ENCODE measurements at regions not wholly inside any gene's neighbourhood (a gene's known extent, or its start where the extent isn't known, plus 50 kb on each side); places are given as distances from the start of the nearest gene placed in this dataset.

- no peaks in the 10 kb centered on the region for H3K27me3 ChIP-seq (ENCODE audit: control insufficient read depth in 2 of 2, insufficient read depth in 2 of 2, low read length in 2 of 2)
- no peaks in the 10 kb centered on the region for H3K9me1 ChIP-seq (replicated peaks; ENCODE audit: control insufficient read depth, extremely low read depth, insufficient read depth, low read length)
- H3K9ac ChIP-seq (replicated peaks; ENCODE audit: extremely low read depth, insufficient read depth, low read length) = no peak overlapping the region
- no peaks in the 10 kb centered on the region for H4K20me1 ChIP-seq (replicated peaks; ENCODE audit: control insufficient read depth, extremely low read depth, insufficient read depth, low read length)
- TF ChIP-seq FOS (IDR thresholded peaks at IDR 0.05; ENCODE audit: borderline replicate concordance, insufficient read depth, low read length) (no peak), MAX (IDR thresholded peaks at IDR 0.05; ENCODE audit: insufficient read depth, insufficient read length) (no peak), POLR2A (IDR thresholded peaks at IDR 0.05; ENCODE audit: low read depth, low read length) (no peak), JUN (IDR thresholded peaks at IDR 0.05; ENCODE audit: borderline replicate concordance, insufficient read depth, insufficient read length, low read depth) (no peak), GATA2 (IDR thresholded peaks at IDR 0.05; ENCODE audit: insufficient read depth, insufficient read length, low read depth, low read length) (no peak), MYC (IDR thresholded peaks at IDR 0.05; ENCODE audit: low read depth, low read length) (no peak), EZH2 (IDR thresholded peaks at IDR 0.05; ENCODE audit: borderline replicate concordance, low read depth, low read length, severe bottlenecking) (no peak), POLR2AphosphoS5 (IDR thresholded peaks at IDR 0.05; ENCODE audit: insufficient read depth, low read depth, low read length) (no peak), CTCF (IDR thresholded peaks at IDR 0.05; ENCODE audit: extremely low read depth in 1 of 2, insufficient read depth in 1 of 2, low read depth in 1 of 2, low read length in 2 of 2) (no peak)
- FAIRE-seq = no peak
- no TSS peak for BruUV-seq (replicated peaks)
- no peaks in the 10 kb centered on the region for H3K36me3 ChIP-seq (ENCODE audit: control insufficient read depth in 2 of 2, extremely low read depth in 1 of 2, insufficient read depth in 2 of 2, low read length in 2 of 2)
- ChIA-PET POLR2A (no interaction called here), CTCF (interaction anchor here (1.1 to 1.9 kb wide), 2 partner anchors 213 to 298 kb away, joined by 4 to 5 read pairs; no protein-coding TSS in a partner anchor)
- DNase-seq (ENCODE audit: low read depth, low spot score) = no peak
- dilution Hi-C loops (cut with MboI; ENCODE audit: extremely low pct_ligation_motif_present, low sequenced_read_pairs) (no loop called here), intact Hi-C loops (cut with micrococcal nuclease) (no loop called here)
- H3K4me2 ChIP-seq (ENCODE audit: insufficient read depth, low read length) = no peak overlapping the region
- no peaks in the 10 kb centered on the region for H3K4me1 ChIP-seq (ENCODE audit: control insufficient read depth, extremely low read depth, insufficient read depth, low read length)
- no peak overlapping the region for H3K27ac ChIP-seq (ENCODE audit: insufficient read depth, low read depth, low read length)
- no peaks in the 10 kb centered on the region for H3K79me2 ChIP-seq (ENCODE audit: control insufficient read depth, insufficient read depth, low read length)
- no peak overlapping the region for H2AFZ ChIP-seq (ENCODE audit: low read depth, low read length)
- H3K4me3 ChIP-seq (replicated peaks in 1 of 3; ENCODE audit: insufficient read depth in 1 of 3, low read depth in 1 of 3, low read length in 3 of 3) = no peak overlapping the region
- H3K9me3 ChIP-seq (replicated peaks; ENCODE audit: control insufficient read depth, insufficient read depth, low read length) = no peaks in the 10 kb centered on the region
Observed at GRCh38 chr11:69429716-69430491, 51.6 kb upstream of the LINC01488 start.
